ENCODE measurements at regions not wholly inside any gene's neighbourhood (a gene's known extent, or its start where the extent isn't known, plus 50 kb on each side); places are given as distances from the start of the nearest gene placed in this dataset.
"Not testable (repeated sequence)": the region's sequence is repeated elsewhere in the genome, so short reads cannot be mapped to it uniquely, and the experiment has no call there.

- DNase-seq; intact Hi-C loops (cut with micrococcal nuclease); H3K27me3 Mint-ChIP-seq (ENCODE audit: low read depth); H3K4me3 Mint-ChIP-seq; H3K4me1 Mint-ChIP-seq (ENCODE audit: low read depth); H3K27ac Mint-ChIP-seq; CTCF ChIA-PET; H3K36me3 Mint-ChIP-seq (ENCODE audit: low read depth): not testable (repeated sequence)
- H3K9me3 Mint-ChIP-seq, result peaks cover 21% of the 10 kb centered on the region
Observed at GRCh38 chr11:37301405-37301804, 703.4 kb upstream of the RAG2 start.

- Mint-ChIP-seq H3K9me3 (peaks cover 25% of the 10 kb centered on the region), H3K27ac (no peak overlapping the region), H3K36me3 (ENCODE audit: low read depth) (no peaks in the 10 kb centered on the region), H3K4me1 (ENCODE audit: low read depth) (no peaks in the 10 kb centered on the region), H3K4me3 (no peak overlapping the region), H3K27me3 (ENCODE audit: low read depth) (no peaks in the 10 kb centered on the region)
- DNase-seq, result no peak
- CTCF ChIA-PET, result no interaction called here
- intact Hi-C loops (cut with micrococcal nuclease), result no loop called here
Observed at GRCh38 chr11:37298173-37298572, 700.1 kb upstream of the RAG2 start.

GRCh38 chr11:37286890-37287289, 688.9 kb upstream of the RAG2 start:
- Mint-ChIP-seq H3K4me1 (ENCODE audit: low read depth) (no peaks in the 10 kb centered on the region), H3K9me3 (peaks cover 8% of the 10 kb centered on the region), H3K4me3 (no peak overlapping the region), H3K36me3 (ENCODE audit: low read depth) (no peaks in the 10 kb centered on the region), H3K27ac (no peak overlapping the region), H3K27me3 (ENCODE audit: low read depth) (no peaks in the 10 kb centered on the region)
- DNase-seq, result no peak
- CTCF ChIA-PET, result no interaction called here
- intact Hi-C loops (cut with micrococcal nuclease), result no loop called here

GRCh38 chr11:37282367-37282766, 684.3 kb upstream of the RAG2 start:
- Mint-ChIP-seq H3K9me3 (peaks cover 8% of the 10 kb centered on the region), H3K4me3 (no peak overlapping the region), H3K36me3 (ENCODE audit: low read depth) (no peaks in the 10 kb centered on the region), H3K4me1 (ENCODE audit: low read depth) (no peaks in the 10 kb centered on the region), H3K27ac (no peak overlapping the region), H3K27me3 (ENCODE audit: low read depth) (no peaks in the 10 kb centered on the region)
- CTCF ChIA-PET, result no interaction called here
- DNase-seq, result no peak
- intact Hi-C loops (cut with micrococcal nuclease), result no loop called here

- CTCF ChIA-PET, result no interaction called here
- peaks cover 1% of the 10 kb centered on the region for H3K36me3 Mint-ChIP-seq (ENCODE audit: low read depth)
- intact Hi-C loops (cut with micrococcal nuclease), result no loop called here
Observed at GRCh38 chr11:37280200-37280599, 682.2 kb upstream of the RAG2 start.

GRCh38 chr11:37277896-37278465, 679.9 kb upstream of the RAG2 start:
- Mint-ChIP-seq H3K4me3 (no peak overlapping the region), H3K4me1 (ENCODE audit: low read depth) (no peaks in the 10 kb centered on the region), H3K27ac (no peak overlapping the region), H3K9me3 (peaks cover 10% of the 10 kb centered on the region), H3K27me3 (ENCODE audit: low read depth) (no peaks in the 10 kb centered on the region), H3K36me3 (ENCODE audit: low read depth) (peaks cover 1% of the 10 kb centered on the region)
- CTCF ChIA-PET, result no interaction called here
- intact Hi-C loops (cut with micrococcal nuclease), result no loop called here
- no peak for DNase-seq

More at GRCh38 chr11:37280200-37280599, 682.2 kb upstream of the RAG2 start:
- Mint-ChIP-seq H3K4me1 (ENCODE audit: low read depth) (no peaks in the 10 kb centered on the region), H3K27ac (no peak overlapping the region), H3K9me3 (peaks cover 10% of the 10 kb centered on the region), H3K27me3 (ENCODE audit: low read depth) (no peaks in the 10 kb centered on the region), H3K4me3 (no peak overlapping the region)
- no peak for DNase-seq

GRCh38 chr11:37264783-37265182, 666.7 kb upstream of the RAG2 start:
- Mint-ChIP-seq H3K9me3 (peaks cover 6% of the 10 kb centered on the region), H3K36me3 (ENCODE audit: low read depth) (no peaks in the 10 kb centered on the region), H3K4me3 (no peak overlapping the region), H3K4me1 (ENCODE audit: low read depth) (no peaks in the 10 kb centered on the region), H3K27me3 (ENCODE audit: low read depth) (no peaks in the 10 kb centered on the region), H3K27ac (no peak overlapping the region)
- CTCF ChIA-PET, result no interaction called here
- DNase-seq, result no peak
- intact Hi-C loops (cut with micrococcal nuclease), result no loop called here

- no peaks in the 10 kb centered on the region for H3K36me3 Mint-ChIP-seq (ENCODE audit: low read depth)
- DNase-seq, result no peak
- no peak overlapping the region for H3K4me3 Mint-ChIP-seq
- H3K4me1 Mint-ChIP-seq (ENCODE audit: low read depth), result no peaks in the 10 kb centered on the region
- no peaks in the 10 kb centered on the region for H3K27me3 Mint-ChIP-seq (ENCODE audit: low read depth)
- H3K27ac Mint-ChIP-seq, result no peak overlapping the region
- intact Hi-C loops (cut with micrococcal nuclease), result no loop called here
- H3K9me3 Mint-ChIP-seq, result peaks cover 6% of the 10 kb centered on the region
- CTCF ChIA-PET, result no interaction called here
Observed at GRCh38 chr11:37264060-37264459, 666.0 kb upstream of the RAG2 start.

GRCh38 chr11:37263467-37263866, 665.4 kb upstream of the RAG2 start:
- H3K27me3 Mint-ChIP-seq (ENCODE audit: low read depth); intact Hi-C loops (cut with micrococcal nuclease); H3K4me1 Mint-ChIP-seq (ENCODE audit: low read depth); DNase-seq; CTCF ChIA-PET; H3K36me3 Mint-ChIP-seq (ENCODE audit: low read depth); H3K4me3 Mint-ChIP-seq; H3K9me3 Mint-ChIP-seq; H3K27ac Mint-ChIP-seq: not testable (repeated sequence)

- Mint-ChIP-seq H3K27ac (no peak overlapping the region), H3K27me3 (ENCODE audit: low read depth) (no peaks in the 10 kb centered on the region), H3K4me1 (ENCODE audit: low read depth) (no peaks in the 10 kb centered on the region), H3K4me3 (no peak overlapping the region), H3K36me3 (ENCODE audit: low read depth) (no peaks in the 10 kb centered on the region), H3K9me3 (peaks cover 6% of the 10 kb centered on the region)
- CTCF ChIA-PET, result no interaction called here
- intact Hi-C loops (cut with micrococcal nuclease), result no loop called here
- DNase-seq, result no peak
Observed at GRCh38 chr11:37259734-37260133, 661.7 kb upstream of the RAG2 start.

- H3K27me3 Mint-ChIP-seq (ENCODE audit: low read depth), result no peaks in the 10 kb centered on the region
- H3K9me3 Mint-ChIP-seq, result peaks cover 4% of the 10 kb centered on the region
- CTCF ChIA-PET, result interaction anchor here (1.2 kb wide), 1 partner anchor 10 kb away, joined by 3 read pairs; no protein-coding TSS in a partner anchor
- DNase-seq, result no peak
- no peaks in the 10 kb centered on the region for H3K36me3 Mint-ChIP-seq (ENCODE audit: low read depth)
- no peaks in the 10 kb centered on the region for H3K4me1 Mint-ChIP-seq (ENCODE audit: low read depth)
- intact Hi-C loops (cut with micrococcal nuclease), result no loop called here
- no peak overlapping the region for H3K4me3 Mint-ChIP-seq
- H3K27ac Mint-ChIP-seq, result no peak overlapping the region
Observed at GRCh38 chr11:37248145-37248544, 650.1 kb upstream of the RAG2 start.

GRCh38 chr11:37246092-37246491, 648.1 kb upstream of the RAG2 start:
- H3K4me1 Mint-ChIP-seq (ENCODE audit: low read depth); DNase-seq; CTCF ChIA-PET; H3K36me3 Mint-ChIP-seq (ENCODE audit: low read depth); H3K9me3 Mint-ChIP-seq; H3K27me3 Mint-ChIP-seq (ENCODE audit: low read depth); H3K4me3 Mint-ChIP-seq; intact Hi-C loops (cut with micrococcal nuclease); H3K27ac Mint-ChIP-seq: not testable (repeated sequence)

- Mint-ChIP-seq H3K27ac (no peak overlapping the region), H3K4me1 (ENCODE audit: low read depth) (no peaks in the 10 kb centered on the region), H3K36me3 (ENCODE audit: low read depth) (no peaks in the 10 kb centered on the region), H3K9me3 (peaks cover 2% of the 10 kb centered on the region), H3K27me3 (ENCODE audit: low read depth) (no peaks in the 10 kb centered on the region), H3K4me3 (no peak overlapping the region)
- DNase-seq, result no peak
- intact Hi-C loops (cut with micrococcal nuclease), result no loop called here
- CTCF ChIA-PET, result no interaction called here
Observed at GRCh38 chr11:37230865-37231264, 632.8 kb upstream of the RAG2 start.

GRCh38 chr11:37223962-37224361, 625.9 kb upstream of the RAG2 start:
- peaks cover 2% of the 10 kb centered on the region for H3K9me3 Mint-ChIP-seq
- no peaks in the 10 kb centered on the region for H3K27me3 Mint-ChIP-seq (ENCODE audit: low read depth)
- H3K27ac Mint-ChIP-seq, result no peak overlapping the region
- CTCF ChIA-PET, result no interaction called here
- DNase-seq, result no peak
- no peaks in the 10 kb centered on the region for H3K4me1 Mint-ChIP-seq (ENCODE audit: low read depth)
- H3K36me3 Mint-ChIP-seq (ENCODE audit: low read depth), result no peaks in the 10 kb centered on the region
- no peak overlapping the region for H3K4me3 Mint-ChIP-seq
- intact Hi-C loops (cut with micrococcal nuclease), result no loop called here

Data from activated naive CD4-positive, alpha-beta T cell treated with anti-CD3 and anti-CD28 coated beads for 36 hours (primary cell).